ENCODE measurements at regions not wholly inside any gene's neighbourhood (a gene's known extent, or its start where the extent isn't known, plus 50 kb on each side); places are given as distances from the start of the nearest gene placed in this dataset.

GRCh38 chr4:157421365-157421764 lies 200.8 kb downstream of the GRIA2 start:
- no peak for TF ChIP-seq CTCF (conservative IDR thresholded peaks at IDR 0.05)
- no peak for DNase-seq (ENCODE audit: extremely low spot score, unreplicated experiment)
- no peak overlapping the region for H3K4me3 Mint-ChIP-seq
- no peaks in the 10 kb centered on the region for H3K4me1 Mint-ChIP-seq (ENCODE audit: unreplicated experiment)
- no peaks in the 10 kb centered on the region for H3K27me3 Mint-ChIP-seq
- H3K9me3 Mint-ChIP-seq, result peaks cover 6% of the 10 kb centered on the region
- H3K27ac Mint-ChIP-seq, result no peak overlapping the region
- no peaks in the 10 kb centered on the region for H3K36me3 Mint-ChIP-seq
